ENCODE measurements at regions not wholly inside any gene's neighbourhood (a gene's known extent, or its start where the extent isn't known, plus 50 kb on each side); places are given as distances from the start of the nearest gene placed in this dataset.

- H3K9ac ChIP-seq (ENCODE audit: low read length in 5 of 5) = no peak overlapping the region
- H3K27me3 ChIP-seq (ENCODE audit: control insufficient read depth in 5 of 5, insufficient read depth in 4 of 5, low read length in 5 of 5) = peaks cover 0 to 5% (median 0%) of the 10 kb centered on the region in 5 donors
- no peak overlapping the region for H3K4me3 ChIP-seq (ENCODE audit: low read depth in 1 of 5, low read length in 5 of 5)
- H3K36me3 ChIP-seq (ENCODE audit: control insufficient read depth in 5 of 5, insufficient read depth in 5 of 5, low read length in 5 of 5) = no peaks in the 10 kb centered on the region
- H3K9me3 ChIP-seq (ENCODE audit: control insufficient read depth in 5 of 5, low read length in 5 of 5) = no peaks in the 10 kb centered on the region
- no peaks in the 10 kb centered on the region for H3K4me1 ChIP-seq (ENCODE audit: control insufficient read depth in 5 of 5, insufficient read depth in 5 of 5, low read length in 5 of 5)
- H3K27ac ChIP-seq (ENCODE audit: low read depth, low read length) = no peak overlapping the region
Measured at GRCh38 chr16:56140645-56141044, 50.6 kb upstream of the GNAO1 start.

GRCh38 chr16:56137269-56137668 lies 54.0 kb upstream of the GNAO1 start:
- Histone ChIP-seq H3K27me3 (ENCODE audit: control insufficient read depth in 5 of 5, insufficient read depth in 4 of 5, low read length in 5 of 5) (peaks cover 0 to 5% (median 0%) of the 10 kb centered on the region in 5 donors), H3K9ac (ENCODE audit: low read length in 5 of 5) (no peak overlapping the region), H3K36me3 (ENCODE audit: control insufficient read depth in 5 of 5, insufficient read depth in 5 of 5, low read length in 5 of 5) (no peaks in the 10 kb centered on the region), H3K4me1 (ENCODE audit: control insufficient read depth in 5 of 5, insufficient read depth in 5 of 5, low read length in 5 of 5) (no peaks in the 10 kb centered on the region), H3K9me3 (ENCODE audit: control insufficient read depth in 5 of 5, low read length in 5 of 5) (no peaks in the 10 kb centered on the region), H3K27ac (ENCODE audit: low read depth, low read length) (no peak overlapping the region), H3K4me3 (ENCODE audit: low read depth in 1 of 5, low read length in 5 of 5) (no peak overlapping the region)

GRCh38 chr16:56136256-56136655 lies 55.0 kb upstream of the GNAO1 start:
- Histone ChIP-seq H3K4me1 (ENCODE audit: control insufficient read depth in 5 of 5, insufficient read depth in 5 of 5, low read length in 5 of 5) (no peaks in the 10 kb centered on the region), H3K36me3 (ENCODE audit: control insufficient read depth in 5 of 5, insufficient read depth in 5 of 5, low read length in 5 of 5) (no peaks in the 10 kb centered on the region), H3K4me3 (ENCODE audit: low read depth in 1 of 5, low read length in 5 of 5) (no peak overlapping the region), H3K9ac (ENCODE audit: low read length in 5 of 5) (no peak overlapping the region), H3K27ac (ENCODE audit: low read depth, low read length) (no peak overlapping the region), H3K9me3 (ENCODE audit: control insufficient read depth in 5 of 5, low read length in 5 of 5) (no peaks in the 10 kb centered on the region), H3K27me3 (ENCODE audit: control insufficient read depth in 5 of 5, insufficient read depth in 4 of 5, low read length in 5 of 5) (peaks cover 0 to 5% (median 0%) of the 10 kb centered on the region in 5 donors)

GRCh38 chr16:56134790-56135189 lies 56.5 kb upstream of the GNAO1 start:
- no peak overlapping the region for H3K27ac ChIP-seq (ENCODE audit: low read depth, low read length)
- H3K27me3 ChIP-seq (ENCODE audit: control insufficient read depth in 5 of 5, insufficient read depth in 4 of 5, low read length in 5 of 5) = peaks cover 0 to 5% (median 0%) of the 10 kb centered on the region in 5 donors
- H3K4me3 ChIP-seq (ENCODE audit: low read depth in 1 of 5, low read length in 5 of 5) = no peak overlapping the region
- no peak overlapping the region for H3K9ac ChIP-seq (ENCODE audit: low read length in 5 of 5)
- H3K4me1 ChIP-seq (ENCODE audit: control insufficient read depth in 5 of 5, insufficient read depth in 5 of 5, low read length in 5 of 5) = no peaks in the 10 kb centered on the region
- H3K9me3 ChIP-seq (ENCODE audit: control insufficient read depth in 5 of 5, low read length in 5 of 5) = no peaks in the 10 kb centered on the region
- no peaks in the 10 kb centered on the region for H3K36me3 ChIP-seq (ENCODE audit: control insufficient read depth in 5 of 5, insufficient read depth in 5 of 5, low read length in 5 of 5)

DNA sequence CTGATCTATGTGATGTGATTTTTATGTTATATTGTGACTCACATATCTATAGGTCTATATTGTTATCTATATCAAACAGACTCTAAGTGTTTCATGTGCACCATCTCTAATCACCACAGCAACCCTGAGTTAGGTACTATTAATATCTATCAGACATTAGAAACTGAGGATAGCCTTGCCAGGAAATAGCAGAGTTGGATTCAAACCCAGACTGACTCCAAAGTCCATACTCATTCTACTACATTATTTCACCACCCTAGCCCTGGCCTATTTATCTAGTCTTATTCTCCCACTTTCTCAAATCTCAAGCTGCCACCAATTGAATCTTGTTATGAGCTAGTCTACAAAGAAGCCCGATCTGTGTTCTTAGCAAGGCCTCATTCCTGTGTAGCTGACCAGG lies 65.4 kb upstream of the GNAO1 start:
- H3K27me3 ChIP-seq (ENCODE audit: control insufficient read depth in 5 of 5, insufficient read depth in 4 of 5, low read length in 5 of 5) = peaks cover 0 to 3% (median 0%) of the 10 kb centered on the region in 5 donors
- H3K4me1 ChIP-seq (ENCODE audit: control insufficient read depth in 5 of 5, insufficient read depth in 5 of 5, low read length in 5 of 5) = no peaks in the 10 kb centered on the region
- no peaks in the 10 kb centered on the region for H3K9me3 ChIP-seq (ENCODE audit: control insufficient read depth in 5 of 5, low read length in 5 of 5)

GRCh38 chr16:56122251-56122650 lies 69.0 kb upstream of the GNAO1 start:
- H3K27ac ChIP-seq (ENCODE audit: low read depth, low read length) = no peak overlapping the region
- H3K27me3 ChIP-seq (ENCODE audit: control insufficient read depth in 5 of 5, insufficient read depth in 4 of 5, low read length in 5 of 5) = peaks cover 0 to 3% (median 0%) of the 10 kb centered on the region in 5 donors
- H3K9me3 ChIP-seq (ENCODE audit: control insufficient read depth in 5 of 5, low read length in 5 of 5) = no peaks in the 10 kb centered on the region
- H3K36me3 ChIP-seq (ENCODE audit: control insufficient read depth in 5 of 5, insufficient read depth in 5 of 5, low read length in 5 of 5) = no peaks in the 10 kb centered on the region
- no peaks in the 10 kb centered on the region for H3K4me1 ChIP-seq (ENCODE audit: control insufficient read depth in 5 of 5, insufficient read depth in 5 of 5, low read length in 5 of 5)
- no peak overlapping the region for H3K9ac ChIP-seq (ENCODE audit: low read length in 5 of 5)
- no peak overlapping the region for H3K4me3 ChIP-seq (ENCODE audit: low read depth in 1 of 5, low read length in 5 of 5)

More for the DNA sequence above, 65.4 kb upstream of the GNAO1 start:
- H3K9ac ChIP-seq (ENCODE audit: low read length in 5 of 5) = no peak overlapping the region
- no peak overlapping the region for H3K4me3 ChIP-seq (ENCODE audit: low read depth in 1 of 5, low read length in 5 of 5)
- no peaks in the 10 kb centered on the region for H3K36me3 ChIP-seq (ENCODE audit: control insufficient read depth in 5 of 5, insufficient read depth in 5 of 5, low read length in 5 of 5)
- no peak overlapping the region for H3K27ac ChIP-seq (ENCODE audit: low read depth, low read length)

DNA sequence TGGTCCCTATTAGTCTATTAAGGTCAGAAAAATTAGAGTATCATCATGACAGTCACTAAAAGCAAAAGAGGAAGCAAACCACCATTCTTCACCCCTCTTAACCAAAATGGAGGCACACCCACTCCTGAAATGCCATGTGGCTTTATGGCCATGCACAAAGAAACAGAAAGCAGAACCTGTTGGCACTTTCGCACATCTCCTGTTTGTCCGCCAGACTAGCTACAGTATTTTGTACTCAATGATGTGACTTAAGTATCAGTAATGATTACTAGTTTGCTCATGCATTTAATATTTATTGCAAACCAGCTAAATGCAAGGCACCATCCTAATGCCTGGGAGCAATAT lies 70.2 kb upstream of the GNAO1 start:
- Histone ChIP-seq H3K9me3 (ENCODE audit: control insufficient read depth in 5 of 5, low read length in 5 of 5) (no peaks in the 10 kb centered on the region), H3K27me3 (ENCODE audit: control insufficient read depth in 5 of 5, insufficient read depth in 4 of 5, low read length in 5 of 5) (peaks cover 0 to 3% (median 0%) of the 10 kb centered on the region in 5 donors), H3K36me3 (ENCODE audit: control insufficient read depth in 5 of 5, insufficient read depth in 5 of 5, low read length in 5 of 5) (no peaks in the 10 kb centered on the region), H3K27ac (ENCODE audit: low read depth, low read length) (no peak overlapping the region), H3K4me1 (ENCODE audit: control insufficient read depth in 5 of 5, insufficient read depth in 5 of 5, low read length in 5 of 5) (no peaks in the 10 kb centered on the region), H3K9ac (ENCODE audit: low read length in 5 of 5) (no peak overlapping the region), H3K4me3 (ENCODE audit: low read depth in 1 of 5, low read length in 5 of 5) (no peak overlapping the region)

- Histone ChIP-seq H3K27ac (ENCODE audit: low read depth, low read length) (no peak overlapping the region), H3K4me1 (ENCODE audit: control insufficient read depth in 5 of 5, insufficient read depth in 5 of 5, low read length in 5 of 5) (no peaks in the 10 kb centered on the region), H3K9ac (ENCODE audit: low read length in 5 of 5) (no peak overlapping the region), H3K4me3 (ENCODE audit: low read depth in 1 of 5, low read length in 5 of 5) (no peak overlapping the region), H3K27me3 (ENCODE audit: control insufficient read depth in 5 of 5, insufficient read depth in 4 of 5, low read length in 5 of 5) (peaks cover 0 to 3% (median 0%) of the 10 kb centered on the region in 5 donors), H3K36me3 (ENCODE audit: control insufficient read depth in 5 of 5, insufficient read depth in 5 of 5, low read length in 5 of 5) (no peaks in the 10 kb centered on the region), H3K9me3 (ENCODE audit: control insufficient read depth in 5 of 5, low read length in 5 of 5) (no peaks in the 10 kb centered on the region)
Measured at GRCh38 chr16:56120447-56121155, 70.7 kb upstream of the GNAO1 start.

- Histone ChIP-seq H3K36me3 (ENCODE audit: control insufficient read depth in 5 of 5, insufficient read depth in 5 of 5, low read length in 5 of 5) (no peaks in the 10 kb centered on the region), H3K9me3 (ENCODE audit: control insufficient read depth in 5 of 5, low read length in 5 of 5) (no peaks in the 10 kb centered on the region), H3K27ac (ENCODE audit: low read depth, low read length) (no peak overlapping the region), H3K9ac (ENCODE audit: low read length in 5 of 5) (no peak overlapping the region), H3K27me3 (ENCODE audit: control insufficient read depth in 5 of 5, insufficient read depth in 4 of 5, low read length in 5 of 5) (no peaks in the 10 kb centered on the region), H3K4me1 (ENCODE audit: control insufficient read depth in 5 of 5, insufficient read depth in 5 of 5, low read length in 5 of 5) (no peaks in the 10 kb centered on the region), H3K4me3 (ENCODE audit: low read depth in 1 of 5, low read length in 5 of 5) (no peak overlapping the region)
Measured at GRCh38 chr16:56119133-56119532, 72.2 kb upstream of the GNAO1 start.

- Histone ChIP-seq H3K36me3 (ENCODE audit: control insufficient read depth in 5 of 5, insufficient read depth in 5 of 5, low read length in 5 of 5) (no peaks in the 10 kb centered on the region), H3K27me3 (ENCODE audit: control insufficient read depth in 5 of 5, insufficient read depth in 4 of 5, low read length in 5 of 5) (no peaks in the 10 kb centered on the region), H3K4me3 (ENCODE audit: low read depth in 1 of 5, low read length in 5 of 5) (no peak overlapping the region), H3K9me3 (ENCODE audit: control insufficient read depth in 5 of 5, low read length in 5 of 5) (no peaks in the 10 kb centered on the region), H3K4me1 (ENCODE audit: control insufficient read depth in 5 of 5, insufficient read depth in 5 of 5, low read length in 5 of 5) (no peaks in the 10 kb centered on the region), H3K9ac (ENCODE audit: low read length in 5 of 5) (no peak overlapping the region), H3K27ac (ENCODE audit: low read depth, low read length) (no peak overlapping the region)
Measured at GRCh38 chr16:56116577-56116964, 74.7 kb upstream of the GNAO1 start.
